Stomach (tissue), 8 donors: ENCODE measurements at regions not wholly inside any gene's neighbourhood (a gene's known extent, or its start where the extent isn't known, plus 50 kb on each side); places are given as distances from the start of the nearest gene placed in this dataset.
A peak's percentile ranks its signal among the peaks of the same experiment; 100 is the strongest.

Source experiments
- DNase-seq, 2 donors: peaks; one replicate each; pipeline versions ENCODE4 v3.0.0 to v3.0.0-alpha.2; 2013 to 2019
- H3K27ac ChIP-seq, 5 donors: fragments of 200-600 bp in 4 of 5; sonication (generic) in 4 of 5; one replicate each; pipeline ENCODE4 v1.5.1; 2013 to 2019; ENCODE audit warnings: mild to moderate bottlenecking in 1 of 5, moderate library complexity in 1 of 5
- H3K27me3 ChIP-seq, 3 donors: fragments of 200-600 bp; sonication (generic); one replicate each; pipeline ENCODE4 v1.5.1; 2017 to 2019; ENCODE audit warnings: mixed run types in 1 of 3
- H3K36me3 ChIP-seq, 4 donors: fragments of 200-600 bp; sonication (generic); 1 replicate in 3 of 4; 2 replicates in 1 of 4; pipeline ENCODE4 v1.5.1; 2016 to 2019
- H3K4me1 ChIP-seq, 4 donors: fragments of 200-600 bp; sonication (generic); one replicate each; pipeline ENCODE4 v1.5.1; 2016 to 2019
- H3K4me3 ChIP-seq, 4 donors: fragments of 200-600 bp; sonication (generic) in 3 of 4; one replicate each; pipeline ENCODE4 v1.5.1; 2016 to 2019; ENCODE audit warnings: mild to moderate bottlenecking in 1 of 4
- H3K9me3 ChIP-seq, 4 donors: fragments of 200-600 bp; sonication (generic); one replicate each; pipeline ENCODE4 v1.5.1; 2016 to 2019
- EP300 ChIP-seq: sonication (generic); formaldehyde crosslinking; IDR thresholded peaks from one replicate; pipeline ENCODE4 v1.6.1; 2017; ENCODE audit warnings: antibody characterized with exemption
- POLR2A ChIP-seq, 4 donors: fragments of 450-650 bp; IDR thresholded peaks; one replicate each; pipeline ENCODE4 v1.6.1; 2016; ENCODE audit warnings: antibody characterized with exemption in 4 of 4, control low read depth in 2 of 4, mild to moderate bottlenecking in 1 of 4, moderate library complexity in 1 of 4
- POLR2AphosphoS5 ChIP-seq, 3 donors: sonication (generic); formaldehyde crosslinking; IDR thresholded peaks; one replicate each; pipeline ENCODE4 v1.6.1; 2016; ENCODE audit warnings: antibody characterized with exemption in 3 of 3
- WGBS, 5 donors: extraction: QIAGEN DNeasy Blood & Tissue Kit in 3 of 5; methylation state at CpG; one replicate each; pipeline versions ENCODE4 v1.1.5 to v1.1.7; 2013 to 2018; 5-methylcytosine and 5-hydroxymethylcytosine counted together
- intact Hi-C: fragments of 100-400 bp; cut with DNase I; formaldehyde crosslinking; loops from one replicate; pipeline ENCODE4 v1.15.1; 2023; ENCODE audit warnings: low total_unique reads
- TF ChIP-seq, protein P1 (sequence below), 7 experiments: fragments of 450-650 bp in 4 of 7; fragments of 200-600 bp in 3 of 7; sonication (generic) in 3 of 7; IDR thresholded peaks; one replicate each; pipeline ENCODE4 v1.5.1; 2016 to 2019; ENCODE audit warnings: antibody characterized with exemption in 7 of 7, control low read depth in 2 of 7, mild to moderate bottlenecking in 1 of 7
- donor health status: healthy with polysubstance abuse.
- donor health status: Bipolar disorder and iron deficiency.
- donor health status: healthy.

DNA sequence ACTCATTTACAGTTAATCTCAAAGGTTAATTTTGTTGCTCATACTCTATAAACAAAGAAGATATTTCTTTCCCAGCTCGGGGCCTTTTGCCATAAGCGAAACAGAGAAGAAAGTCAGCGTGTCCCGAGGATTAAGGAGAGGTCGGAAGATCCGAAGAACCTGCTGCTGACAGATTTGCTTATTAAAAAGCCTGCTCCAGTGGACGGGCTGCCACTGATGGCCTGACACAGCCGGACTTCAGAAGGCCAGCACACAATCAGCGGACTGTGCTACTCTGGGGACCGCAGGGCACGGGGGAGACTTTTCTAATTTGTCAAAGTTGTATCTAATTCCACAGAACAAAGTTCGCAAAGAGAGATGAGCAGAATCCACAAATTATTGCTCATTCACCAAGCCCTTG lies 315.4 kb downstream of the ETAA1 start:
- TF ChIP-seq POLR2A (IDR thresholded peaks at IDR 0.05) (no peak), EP300 (no peak), POLR2AphosphoS5 (IDR thresholded peaks at IDR 0.05) (no peak)
- TF ChIP-seq, protein P1, sequence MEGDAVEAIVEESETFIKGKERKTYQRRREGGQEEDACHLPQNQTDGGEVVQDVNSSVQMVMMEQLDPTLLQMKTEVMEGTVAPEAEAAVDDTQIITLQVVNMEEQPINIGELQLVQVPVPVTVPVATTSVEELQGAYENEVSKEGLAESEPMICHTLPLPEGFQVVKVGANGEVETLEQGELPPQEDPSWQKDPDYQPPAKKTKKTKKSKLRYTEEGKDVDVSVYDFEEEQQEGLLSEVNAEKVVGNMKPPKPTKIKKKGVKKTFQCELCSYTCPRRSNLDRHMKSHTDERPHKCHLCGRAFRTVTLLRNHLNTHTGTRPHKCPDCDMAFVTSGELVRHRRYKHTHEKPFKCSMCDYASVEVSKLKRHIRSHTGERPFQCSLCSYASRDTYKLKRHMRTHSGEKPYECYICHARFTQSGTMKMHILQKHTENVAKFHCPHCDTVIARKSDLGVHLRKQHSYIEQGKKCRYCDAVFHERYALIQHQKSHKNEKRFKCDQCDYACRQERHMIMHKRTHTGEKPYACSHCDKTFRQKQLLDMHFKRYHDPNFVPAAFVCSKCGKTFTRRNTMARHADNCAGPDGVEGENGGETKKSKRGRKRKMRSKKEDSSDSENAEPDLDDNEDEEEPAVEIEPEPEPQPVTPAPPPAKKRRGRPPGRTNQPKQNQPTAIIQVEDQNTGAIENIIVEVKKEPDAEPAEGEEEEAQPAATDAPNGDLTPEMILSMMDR (IDR thresholded peaks at IDR 0.05), result no peak
- no peak overlapping the region for H3K27ac ChIP-seq

DNA sequence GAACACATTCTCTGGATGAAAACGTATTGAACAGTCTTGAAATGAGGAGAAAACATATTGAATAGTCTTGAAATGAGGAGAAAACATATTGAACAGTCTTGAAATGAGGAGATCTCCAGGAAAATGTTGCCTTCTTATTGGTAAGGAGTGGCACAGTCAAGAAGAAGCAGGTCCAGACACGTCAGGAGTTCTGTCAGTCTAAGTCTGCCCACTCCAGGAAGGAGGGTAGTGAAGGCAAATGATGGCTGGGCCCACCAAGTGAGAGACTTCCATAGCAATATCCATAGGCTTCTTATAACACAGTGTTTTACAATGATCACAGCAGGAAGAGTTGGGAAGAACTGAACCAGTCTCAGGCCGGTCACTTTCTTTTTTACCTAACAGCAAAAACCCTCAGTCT lies 316.2 kb downstream of the ETAA1 start:
- 45 to 73% (median 65%) methylated on average over 3 of the region's 3 CpGs for WGBS, 5 donors

More for the DNA sequence above, 315.4 kb downstream of the ETAA1 start:
- H3K4me3 ChIP-seq, result no peak overlapping the region
- no peaks in the 10 kb centered on the region for H3K4me1 ChIP-seq
- WGBS, 5 donors, result 51 to 62% (median 59%) methylated on average over 12 of the region's 12 CpGs
- DNase-seq, result peak in 1 of 2 donors; percentile 18
- intact Hi-C loops, result no loop called here
- no peaks in the 10 kb centered on the region for H3K9me3 ChIP-seq
- no peaks in the 10 kb centered on the region for H3K27me3 ChIP-seq
- no peaks in the 10 kb centered on the region for H3K36me3 ChIP-seq

DNA sequence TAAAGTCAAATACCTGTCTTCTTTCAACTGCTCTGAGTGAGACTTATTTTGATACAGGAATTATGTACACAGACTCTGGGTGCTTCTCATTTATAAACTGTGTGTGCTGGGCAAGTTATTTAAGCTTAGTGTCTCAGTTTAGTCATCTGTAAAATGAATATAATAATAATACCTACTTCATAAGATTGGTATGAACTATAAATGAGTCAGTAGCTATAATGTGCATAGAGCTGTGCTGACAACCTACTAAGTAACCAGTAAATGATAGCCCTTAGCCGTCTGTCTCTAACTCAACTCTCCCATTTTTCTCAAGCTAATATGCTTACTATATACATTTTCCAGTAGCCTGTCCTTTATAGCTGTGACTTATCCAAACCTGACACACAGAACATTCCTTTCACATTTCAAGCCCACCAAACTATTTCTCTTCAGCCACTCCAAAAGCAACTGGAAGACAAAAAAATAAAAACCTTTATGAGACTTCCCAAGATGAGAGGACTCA lies 319.8 kb downstream of the ETAA1 start:
- no peaks in the 10 kb centered on the region for H3K27me3 ChIP-seq
- no peaks in the 10 kb centered on the region for H3K36me3 ChIP-seq
- H3K9me3 ChIP-seq, result peaks cover 0 to 12% (median 0%) of the 10 kb centered on the region in 4 donors
- no peak overlapping the region for H3K27ac ChIP-seq
- WGBS, 5 donors, result 70 to 88% (median 81%) methylated on average over 1 of the region's 1 CpG
- TF ChIP-seq POLR2A (IDR thresholded peaks at IDR 0.05), result no peak
- TF ChIP-seq POLR2AphosphoS5 (IDR thresholded peaks at IDR 0.05), result no peak
- TF ChIP-seq EP300, result no peak
- TF ChIP-seq, protein P1 (IDR thresholded peaks at IDR 0.05), result no peak
- DNase-seq, result no peak
- intact Hi-C loops, result no loop called here
- H3K4me1 ChIP-seq, result no peaks in the 10 kb centered on the region
- H3K4me3 ChIP-seq, result no peak overlapping the region

More for the DNA sequence above, 316.2 kb downstream of the ETAA1 start:
- DNase-seq, result no peak
- Histone ChIP-seq H3K27me3 (no peaks in the 10 kb centered on the region), H3K9me3 (no peaks in the 10 kb centered on the region), H3K27ac (no peak overlapping the region), H3K4me3 (no peak overlapping the region), H3K36me3 (no peaks in the 10 kb centered on the region), H3K4me1 (no peaks in the 10 kb centered on the region)
- intact Hi-C loops, result no loop called here
- no peak for TF ChIP-seq POLR2AphosphoS5 (IDR thresholded peaks at IDR 0.05)
- TF ChIP-seq POLR2A (IDR thresholded peaks at IDR 0.05), result no peak
- TF ChIP-seq, protein P1 (IDR thresholded peaks at IDR 0.05), result no peak
- TF ChIP-seq EP300, result no peak

DNA sequence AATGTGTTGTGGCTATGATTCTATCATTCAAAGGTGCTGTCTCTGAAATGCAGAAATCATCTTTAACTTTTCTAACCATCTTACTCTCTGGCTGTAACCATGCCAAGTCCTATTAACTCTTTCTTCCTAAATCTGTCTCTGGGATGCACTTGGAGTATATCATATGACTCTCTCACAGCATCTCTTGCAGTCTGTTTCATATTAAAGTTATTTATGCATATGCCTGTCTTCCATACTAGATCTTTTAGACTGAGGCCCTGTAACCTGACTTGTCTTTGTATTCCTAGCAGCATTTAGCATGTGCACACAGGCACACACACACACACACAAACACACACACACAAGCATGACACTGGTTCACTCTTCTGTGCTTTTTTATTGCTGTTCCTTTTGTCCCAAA lies 320.6 kb downstream of the ETAA1 start:
- TF ChIP-seq POLR2AphosphoS5 (IDR thresholded peaks at IDR 0.05), result no peak
- no peak for TF ChIP-seq POLR2A (IDR thresholded peaks at IDR 0.05)
- no peak for TF ChIP-seq EP300
- TF ChIP-seq, protein P1 (IDR thresholded peaks at IDR 0.05), result no peak
- H3K36me3 ChIP-seq, result no peaks in the 10 kb centered on the region

More for the DNA sequence above, 320.6 kb downstream of the ETAA1 start:
- no peaks in the 10 kb centered on the region for H3K4me1 ChIP-seq
- H3K27me3 ChIP-seq, result no peaks in the 10 kb centered on the region
- peaks cover 0 to 13% (median 0%) of the 10 kb centered on the region in 4 donors for H3K9me3 ChIP-seq
- no peak overlapping the region for H3K27ac ChIP-seq
- no peak overlapping the region for H3K4me3 ChIP-seq
- intact Hi-C loops, result no loop called here
- DNase-seq, result no peak
